Mammary epithelial cell (primary cell): ENCODE measurements at regions not wholly inside any gene's neighbourhood (a gene's known extent, or its start where the extent isn't known, plus 50 kb on each side); places are given as distances from the start of the nearest gene placed in this dataset.

Experiments
- EZH2 ChIP-seq: IDR thresholded peaks from 2 replicates; pipeline ENCODE4 v1.6.1; 2012; ENCODE audit warnings: low read length, inconsistent platforms, borderline replicate concordance
- TF ChIP-seq, protein P1 (sequence below), 2 donors: IDR thresholded peaks in 1 of 2; conservative IDR thresholded peaks in 1 of 2; 2 replicates each; pipeline ENCODE4 v1.5.1; 2011 to 2012; ENCODE audit warnings: inconsistent platforms in 2 of 2, low read length in 2 of 2, mild to moderate bottlenecking in 2 of 2, control low read depth in 1 of 2, low read depth in 1 of 2; ENCODE audit not compliant: insufficient read depth in 1 of 2; ENCODE audit errors: extremely low read depth in 1 of 2

DNA sequence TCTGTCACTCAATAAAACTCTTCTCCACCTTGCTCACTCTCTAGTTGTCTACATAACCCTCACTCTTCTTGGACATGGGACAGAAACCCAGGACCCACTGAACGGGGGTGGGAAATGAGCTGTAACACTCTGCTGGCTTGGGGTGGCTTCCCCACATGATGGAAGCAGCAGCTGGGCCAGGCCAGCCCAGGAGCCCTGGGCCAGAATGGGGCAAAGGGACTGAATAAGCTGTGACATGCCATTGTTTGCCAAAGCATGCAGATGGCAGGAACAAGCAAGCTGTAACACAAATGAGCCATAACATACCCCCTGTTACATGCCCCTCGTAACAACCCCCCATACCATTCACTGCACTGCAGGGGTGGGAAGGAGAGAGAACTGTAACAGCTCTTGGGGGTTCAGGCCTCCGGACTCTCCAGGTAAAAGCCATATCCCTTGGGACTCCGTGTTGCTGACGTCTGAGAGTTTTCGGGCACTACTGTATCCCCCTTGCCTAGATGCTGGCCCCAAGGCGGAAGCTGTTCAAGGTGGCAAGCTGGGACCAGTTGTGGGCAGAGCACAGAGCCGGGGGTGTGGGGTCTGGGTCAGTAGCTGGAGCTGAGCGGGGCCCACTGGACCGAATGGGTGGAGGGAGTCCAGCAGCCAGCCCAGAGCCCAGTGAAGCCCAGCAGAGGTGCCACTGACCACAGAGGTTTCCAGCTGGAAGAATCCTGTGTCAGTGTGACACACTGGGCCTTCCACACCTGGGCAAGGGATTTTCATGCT is 56.1 kb upstream of the DMRTB1 start:
- TF ChIP-seq, protein P1, sequence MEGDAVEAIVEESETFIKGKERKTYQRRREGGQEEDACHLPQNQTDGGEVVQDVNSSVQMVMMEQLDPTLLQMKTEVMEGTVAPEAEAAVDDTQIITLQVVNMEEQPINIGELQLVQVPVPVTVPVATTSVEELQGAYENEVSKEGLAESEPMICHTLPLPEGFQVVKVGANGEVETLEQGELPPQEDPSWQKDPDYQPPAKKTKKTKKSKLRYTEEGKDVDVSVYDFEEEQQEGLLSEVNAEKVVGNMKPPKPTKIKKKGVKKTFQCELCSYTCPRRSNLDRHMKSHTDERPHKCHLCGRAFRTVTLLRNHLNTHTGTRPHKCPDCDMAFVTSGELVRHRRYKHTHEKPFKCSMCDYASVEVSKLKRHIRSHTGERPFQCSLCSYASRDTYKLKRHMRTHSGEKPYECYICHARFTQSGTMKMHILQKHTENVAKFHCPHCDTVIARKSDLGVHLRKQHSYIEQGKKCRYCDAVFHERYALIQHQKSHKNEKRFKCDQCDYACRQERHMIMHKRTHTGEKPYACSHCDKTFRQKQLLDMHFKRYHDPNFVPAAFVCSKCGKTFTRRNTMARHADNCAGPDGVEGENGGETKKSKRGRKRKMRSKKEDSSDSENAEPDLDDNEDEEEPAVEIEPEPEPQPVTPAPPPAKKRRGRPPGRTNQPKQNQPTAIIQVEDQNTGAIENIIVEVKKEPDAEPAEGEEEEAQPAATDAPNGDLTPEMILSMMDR (conservative IDR thresholded peaks at IDR 0.05 in 1 of 2, IDR thresholded peaks at IDR 0.05 in 1 of 2; ENCODE audit: extremely low read depth in 1 of 2, insufficient read depth in 1 of 2, low read depth in 1 of 2, low read length in 2 of 2): no peak
- no peak for TF ChIP-seq EZH2
